22Rv1 (cell line): ENCODE measurements at regions not wholly inside any gene's neighbourhood (a gene's known extent, or its start where the extent isn't known, plus 50 kb on each side); places are given as distances from the start of the nearest gene placed in this dataset.
"Not testable (repeated sequence)": the region's sequence is repeated elsewhere in the genome, so short reads cannot be mapped to it uniquely, and the experiment has no call there.

Experiments used
- CTCF ChIP-seq: fragments of 450-650 bp; IDR thresholded peaks from 2 replicates; pipeline ENCODE4 v1.5.1; 2017; ENCODE audit warnings: mild to moderate bottlenecking
- ZFX ChIP-seq: fragments of 450-650 bp; IDR thresholded peaks from 2 replicates; pipeline ENCODE4 v1.6.1; 2017; ENCODE audit warnings: antibody characterized with exemption, borderline replicate concordance

DNA sequence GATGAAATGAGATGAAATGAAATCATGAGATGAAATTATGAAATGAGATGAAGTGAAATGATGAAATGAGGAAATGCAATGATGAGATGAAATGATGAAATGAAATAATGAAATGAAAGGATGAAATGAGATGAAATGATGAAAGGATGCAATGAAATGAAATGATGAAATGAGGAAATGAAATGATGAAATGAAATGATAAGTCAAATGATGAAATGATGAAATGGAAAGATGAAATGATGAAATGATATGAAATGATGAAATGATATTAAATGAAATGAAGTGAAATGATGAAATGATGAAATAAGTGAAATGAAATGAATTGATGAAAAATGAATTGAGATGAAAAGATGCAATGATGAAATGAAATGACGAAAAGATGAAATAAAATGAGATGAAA is 220.2 kb upstream of the VKORC1L1 start:
- not testable (repeated sequence) for TF ChIP-seq CTCF, ZFX
